ENCODE measurements at regions not wholly inside any gene's neighbourhood (a gene's known extent, or its start where the extent isn't known, plus 50 kb on each side); places are given as distances from the start of the nearest gene placed in this dataset.
"Not testable (repeated sequence)": the region's sequence is repeated elsewhere in the genome, so short reads cannot be mapped to it uniquely, and the experiment has no call there.

- not testable (repeated sequence) for DNase-seq
These were observed 1723.8 kb upstream of the DEFB115 start for GRCh38 chr20:29533566-29534177.

DNA sequence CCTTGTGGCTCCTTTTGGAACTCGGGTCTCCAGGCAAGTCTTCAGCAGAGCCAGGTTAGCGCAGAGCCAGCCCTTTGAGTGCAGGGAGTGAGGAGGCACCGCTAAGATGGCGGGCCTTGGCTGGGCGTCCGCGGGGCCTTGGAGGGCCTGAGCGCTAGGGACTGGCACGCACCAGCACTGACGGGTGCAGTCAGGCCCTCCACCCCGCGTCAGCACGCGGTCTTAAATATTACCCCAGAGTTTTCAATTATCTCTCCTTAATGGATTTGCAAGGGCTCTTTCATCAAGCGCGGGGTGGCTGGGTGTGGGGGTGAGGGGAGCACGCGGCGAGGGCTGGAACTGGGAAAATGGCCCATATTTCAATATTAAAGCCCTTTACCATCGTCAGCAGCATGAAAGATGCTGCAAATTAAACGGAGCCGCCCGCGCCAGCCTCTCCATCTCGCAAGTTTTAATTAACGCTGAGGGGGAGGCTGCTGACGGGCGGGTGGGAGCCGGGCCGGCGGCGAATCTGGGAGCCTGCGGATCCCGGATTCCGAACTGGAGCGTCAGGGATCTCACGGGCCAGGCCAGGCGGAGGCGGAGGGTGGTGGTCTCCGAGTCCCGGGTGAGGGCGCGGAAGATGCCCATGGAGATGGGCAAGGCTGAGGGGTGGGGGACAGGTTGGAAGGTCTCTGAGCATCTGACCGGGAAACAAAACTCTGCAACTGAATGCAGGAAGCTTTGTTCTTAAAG lies 1690.4 kb upstream of the DEFB115 start:
- not testable (repeated sequence) for DNase-seq

- DNase-seq, result not testable (repeated sequence)
These were observed 1689.8 kb upstream of the DEFB115 start for GRCh38 chr20:29567671-29568070.

DNA sequence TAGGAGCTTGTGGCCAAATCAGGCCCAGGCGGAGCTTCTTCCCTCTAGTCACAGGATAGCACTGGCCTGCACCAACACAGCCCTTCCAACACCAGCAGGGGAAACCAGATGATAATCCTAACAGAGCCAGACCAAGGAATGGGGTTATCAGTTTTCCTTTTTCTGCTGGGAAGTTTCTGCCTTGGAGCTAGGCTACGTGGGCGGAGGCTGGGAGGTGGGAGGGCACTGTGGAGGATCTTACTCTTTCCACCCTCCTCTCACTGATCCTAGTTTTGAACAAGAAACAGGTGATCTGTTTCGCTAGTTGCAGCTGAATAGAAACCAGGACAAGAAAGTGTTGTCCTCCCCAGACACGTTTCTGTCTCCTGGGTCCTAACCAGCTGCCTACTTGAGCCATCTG lies 1687.3 kb upstream of the DEFB115 start:
- not testable (repeated sequence) for DNase-seq

DNA sequence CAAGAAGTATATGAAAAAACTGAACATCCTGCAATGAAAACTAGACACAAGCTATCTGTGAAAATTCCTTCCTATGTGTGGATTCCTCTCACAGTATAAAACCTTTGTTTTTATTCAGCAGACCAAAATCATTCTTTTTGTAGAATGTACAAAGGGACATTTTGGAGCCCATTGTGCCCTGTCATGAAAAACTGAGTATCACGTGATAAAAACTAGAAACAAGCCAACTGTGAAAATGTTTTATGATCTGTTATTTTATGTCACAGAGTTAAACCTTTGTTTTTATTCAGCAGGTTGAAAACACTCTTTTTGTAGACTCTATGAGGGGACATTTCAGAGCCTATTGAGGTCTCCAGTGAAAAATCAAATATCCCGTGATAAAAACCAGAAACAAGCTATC lies 1667.9 kb upstream of the DEFB115 start:
- DNase-seq, result not testable (repeated sequence)

- DNase-seq, result not testable (repeated sequence)
These were observed 1653.3 kb upstream of the DEFB115 start for GRCh38 chr20:29604163-29604562.

DNA sequence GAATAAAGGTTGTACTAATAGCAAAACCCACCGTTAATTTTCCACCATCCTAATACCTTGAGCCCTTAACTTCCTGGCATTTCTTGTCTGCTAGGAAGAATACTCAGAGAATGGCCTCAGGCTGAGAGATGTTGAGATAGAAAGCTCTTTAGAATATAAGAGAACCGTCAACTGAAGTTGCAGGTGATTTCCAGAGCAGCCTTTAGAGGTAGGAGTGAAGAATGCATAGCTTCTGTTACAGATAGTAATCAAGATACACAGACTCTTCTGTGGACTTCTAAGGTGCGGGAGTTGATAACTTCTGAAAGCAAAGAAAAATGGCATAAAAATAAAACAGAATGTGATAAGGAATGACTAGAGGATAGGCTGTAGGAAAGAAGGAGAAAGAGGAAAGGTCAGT lies 1651.3 kb upstream of the DEFB115 start:
- not testable (repeated sequence) for DNase-seq

DNA sequence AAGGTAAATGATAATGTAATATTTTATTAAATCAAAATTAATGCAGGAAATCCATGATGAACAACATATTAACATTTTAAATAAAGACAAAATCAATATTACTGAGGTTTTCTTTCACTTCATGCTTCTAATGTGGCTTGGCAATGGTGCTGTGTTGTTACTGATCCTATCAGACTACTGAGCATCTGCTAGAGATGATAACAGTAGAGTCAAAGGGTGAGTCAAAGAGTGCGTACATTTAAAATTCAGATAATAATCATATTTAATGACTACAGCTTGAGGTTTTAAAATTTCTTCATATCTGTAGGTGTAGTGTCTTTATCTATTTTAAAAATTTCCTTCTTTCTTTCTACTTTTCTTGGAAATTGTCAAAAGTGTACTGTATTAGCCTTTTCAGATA lies 1628.1 kb upstream of the DEFB115 start:
- not testable (repeated sequence) for DNase-seq

Measured in T-helper 2 cell (primary cell).